ENCODE measurements at regions not wholly inside any gene's neighbourhood (a gene's known extent, or its start where the extent isn't known, plus 50 kb on each side); places are given as distances from the start of the nearest gene placed in this dataset.

DNA sequence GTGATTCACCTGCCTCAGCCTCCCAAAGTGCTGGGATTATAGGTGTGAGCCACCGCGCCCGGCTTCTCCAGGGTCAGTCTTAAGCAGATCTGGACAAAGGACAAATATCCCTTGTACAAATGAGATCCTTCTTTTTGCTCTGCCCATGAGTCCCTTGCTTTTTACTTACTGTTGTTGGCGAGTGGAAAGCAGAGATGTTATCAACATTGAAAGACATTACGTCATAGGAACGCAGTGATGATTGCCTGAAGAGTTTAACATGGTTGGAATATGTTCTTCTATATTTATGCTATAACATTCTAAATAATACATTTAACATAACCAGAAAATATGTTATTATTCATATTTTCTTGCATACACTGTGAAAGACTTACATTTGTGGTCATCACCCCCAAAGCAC is 644.3 kb upstream of the LRRN3 start:
- Histone ChIP-seq H3K27ac (ENCODE audit: extremely low read depth, low read depth, low read length) (no peak overlapping the region), H3K4me1 (ENCODE audit: control insufficient read depth, insufficient read depth, low read length) (no peaks in the 10 kb centered on the region), H3K9me3 (ENCODE audit: control insufficient read depth, insufficient read depth, low read depth, low read length) (no peaks in the 10 kb centered on the region), H3K36me3 (ENCODE audit: control insufficient read depth in 2 of 2, insufficient read depth in 1 of 2, low read length in 2 of 2) (no peaks in the 10 kb centered on the region), H3K4me3 (ENCODE audit: low read depth, low read length) (no peak overlapping the region)
- TF ChIP-seq ZFP41 (tag by site-specific recombination; IDR thresholded peaks at IDR 0.05; ENCODE audit: borderline replicate concordance) (no peak), OSR2 (tag by site-specific recombination; IDR thresholded peaks at IDR 0.05) (no peak), OVOL3 (tag by site-specific recombination; IDR thresholded peaks at IDR 0.05) (no peak), MZF1 (tag by site-specific recombination; IDR thresholded peaks at IDR 0.05; ENCODE audit: borderline replicate concordance) (no peak), ZNF140 (tag by site-specific recombination; IDR thresholded peaks at IDR 0.05) (no peak), ZNF560 (tag by site-specific recombination; IDR thresholded peaks at IDR 0.05; ENCODE audit: borderline replicate concordance) (no peak), ZNF433 (tag by site-specific recombination; IDR thresholded peaks at IDR 0.05; ENCODE audit: low read depth) (no peak), ZNF654 (tag by site-specific recombination; IDR thresholded peaks at IDR 0.05; ENCODE audit: low read depth) (no peak), KLF1 (tag by site-specific recombination; IDR thresholded peaks at IDR 0.05) (no peak), REST (tag by site-specific recombination; IDR thresholded peaks at IDR 0.05) (no peak), HOXC10 (CRISPR knock-in tag; IDR thresholded peaks at IDR 0.05) (no peak), ZNF623 (tag by site-specific recombination; IDR thresholded peaks at IDR 0.05) (no peak), ZNF221 (tag by site-specific recombination; IDR thresholded peaks at IDR 0.05; ENCODE audit: borderline replicate concordance) (no peak), PBX3 (CRISPR knock-in tag; IDR thresholded peaks at IDR 0.05) (no peak)
- TF ChIP-seq, protein P1, sequence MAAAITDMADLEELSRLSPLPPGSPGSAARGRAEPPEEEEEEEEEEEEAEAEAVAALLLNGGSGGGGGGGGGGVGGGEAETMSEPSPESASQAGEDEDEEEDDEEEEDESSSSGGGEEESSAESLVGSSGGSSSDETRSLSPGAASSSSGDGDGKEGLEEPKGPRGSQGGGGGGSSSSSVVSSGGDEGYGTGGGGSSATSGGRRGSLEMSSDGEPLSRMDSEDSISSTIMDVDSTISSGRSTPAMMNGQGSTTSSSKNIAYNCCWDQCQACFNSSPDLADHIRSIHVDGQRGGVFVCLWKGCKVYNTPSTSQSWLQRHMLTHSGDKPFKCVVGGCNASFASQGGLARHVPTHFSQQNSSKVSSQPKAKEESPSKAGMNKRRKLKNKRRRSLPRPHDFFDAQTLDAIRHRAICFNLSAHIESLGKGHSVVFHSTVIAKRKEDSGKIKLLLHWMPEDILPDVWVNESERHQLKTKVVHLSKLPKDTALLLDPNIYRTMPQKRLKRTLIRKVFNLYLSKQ (tag by site-specific recombination; IDR thresholded peaks at IDR 0.05; ENCODE audit: borderline replicate concordance): no peak
- POLR2A ChIA-PET: no interaction called here
- CTCF ChIA-PET: no interaction called here

DNA sequence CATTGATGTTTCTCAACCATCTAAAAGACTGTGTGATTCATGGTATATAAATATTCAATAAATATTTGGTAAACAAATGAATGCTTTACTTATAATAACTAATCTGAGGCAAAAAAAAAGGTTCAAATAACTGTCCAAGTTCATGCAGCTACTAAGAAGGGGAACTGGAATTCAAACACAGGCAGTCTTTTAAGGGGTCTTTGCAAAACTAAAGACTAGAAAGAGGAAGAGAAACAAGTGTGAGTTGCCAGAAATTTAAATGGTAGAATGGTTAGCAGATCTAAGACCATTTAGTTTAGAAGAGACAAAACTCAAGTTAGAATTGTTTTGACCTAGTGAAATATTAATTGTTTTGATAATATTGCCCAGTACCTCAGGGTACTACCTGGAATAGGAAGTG is 642.0 kb upstream of the LRRN3 start:
- CTCF ChIA-PET: no interaction called here
- no peaks in the 10 kb centered on the region for H3K4me1 ChIP-seq (ENCODE audit: control insufficient read depth, insufficient read depth, low read length)

More for the DNA sequence above, 642.0 kb upstream of the LRRN3 start:
- POLR2A ChIA-PET: no interaction called here
- H3K4me3 ChIP-seq (ENCODE audit: low read depth, low read length): no peak overlapping the region
- no peaks in the 10 kb centered on the region for H3K36me3 ChIP-seq (ENCODE audit: control insufficient read depth in 2 of 2, insufficient read depth in 1 of 2, low read length in 2 of 2)
- TF ChIP-seq ZNF311 (tag by site-specific recombination; IDR thresholded peaks at IDR 0.05; ENCODE audit: borderline replicate concordance): no peak
- TF ChIP-seq ZNF560 (tag by site-specific recombination; IDR thresholded peaks at IDR 0.05; ENCODE audit: borderline replicate concordance): no peak
- no peak for TF ChIP-seq ZNF501 (tag by site-specific recombination; IDR thresholded peaks at IDR 0.05)
- TF ChIP-seq ZNF148 (tag by site-specific recombination; IDR thresholded peaks at IDR 0.05; ENCODE audit: borderline replicate concordance): no peak
- no peak for TF ChIP-seq ZNF626 (tag by site-specific recombination; IDR thresholded peaks at IDR 0.05)
- no peak for TF ChIP-seq ZNF16 (tag by site-specific recombination; IDR thresholded peaks at IDR 0.05; ENCODE audit: low read depth)
- no peak for TF ChIP-seq GFI1B (tag by site-specific recombination; IDR thresholded peaks at IDR 0.05)
- no peak for TF ChIP-seq SALL2 (tag by site-specific recombination; IDR thresholded peaks at IDR 0.05; ENCODE audit: borderline replicate concordance)
- no peak for TF ChIP-seq YY2 (tag by site-specific recombination; IDR thresholded peaks at IDR 0.05)
- TF ChIP-seq ZNF274 (IDR thresholded peaks at IDR 0.05; ENCODE audit: low read length): no peak
- no peak for TF ChIP-seq ZNF274 (tag by site-specific recombination; IDR thresholded peaks at IDR 0.05; ENCODE audit: borderline replicate concordance)
- no peaks in the 10 kb centered on the region for H3K9me3 ChIP-seq (ENCODE audit: control insufficient read depth, insufficient read depth, low read depth, low read length)
- no peak overlapping the region for H3K27ac ChIP-seq (ENCODE audit: extremely low read depth, low read depth, low read length)
